ENCODE measurements at regions not wholly inside any gene's neighbourhood (a gene's known extent, or its start where the extent isn't known, plus 50 kb on each side); places are given as distances from the start of the nearest gene placed in this dataset.
"Not testable (repeated sequence)": the region's sequence is repeated elsewhere in the genome, so short reads cannot be mapped to it uniquely, and the experiment has no call there.

DNA sequence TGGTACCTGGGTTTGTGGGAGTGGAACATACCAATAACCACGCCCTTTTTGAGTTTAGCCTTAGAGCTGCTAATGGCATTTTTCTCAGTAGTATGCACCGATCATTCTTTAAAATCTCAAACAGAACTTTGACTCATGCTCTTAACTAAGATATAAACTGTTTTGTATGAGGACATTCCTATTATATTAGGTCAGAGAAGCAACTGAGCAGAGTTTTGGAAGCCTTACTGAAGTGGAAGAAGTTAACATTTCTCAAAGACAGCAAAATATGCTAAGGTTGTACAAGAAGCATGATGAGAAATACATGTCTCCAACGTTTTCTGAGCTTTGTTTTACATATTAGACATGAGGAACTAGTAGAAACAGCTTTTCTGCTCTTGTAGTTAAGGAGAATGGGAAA, 819.2 kb downstream of the FSCB start:
- DNase-seq (ENCODE audit: low read depth), result peak; percentile 85

DNA sequence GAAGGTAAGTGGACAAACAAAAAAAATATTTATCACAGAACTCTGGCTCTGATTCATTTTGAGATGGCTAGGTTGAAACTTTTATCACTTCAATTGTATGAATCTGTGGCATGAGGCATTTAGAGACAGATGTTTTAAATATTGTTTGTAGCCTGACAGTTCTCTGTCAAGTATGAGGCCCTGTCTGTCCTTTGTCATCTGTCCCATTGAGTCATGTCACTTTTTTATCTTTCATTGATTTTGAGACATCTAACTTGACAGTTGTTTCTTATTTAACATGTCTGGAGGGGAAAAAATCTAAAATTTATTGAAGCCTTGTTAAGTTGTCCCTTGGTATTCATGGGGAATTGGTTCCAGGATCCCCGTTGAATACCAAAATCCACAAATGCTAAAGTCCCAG, 829.5 kb downstream of the FSCB start:
- no peak for DNase-seq (ENCODE audit: low read depth)

DNA sequence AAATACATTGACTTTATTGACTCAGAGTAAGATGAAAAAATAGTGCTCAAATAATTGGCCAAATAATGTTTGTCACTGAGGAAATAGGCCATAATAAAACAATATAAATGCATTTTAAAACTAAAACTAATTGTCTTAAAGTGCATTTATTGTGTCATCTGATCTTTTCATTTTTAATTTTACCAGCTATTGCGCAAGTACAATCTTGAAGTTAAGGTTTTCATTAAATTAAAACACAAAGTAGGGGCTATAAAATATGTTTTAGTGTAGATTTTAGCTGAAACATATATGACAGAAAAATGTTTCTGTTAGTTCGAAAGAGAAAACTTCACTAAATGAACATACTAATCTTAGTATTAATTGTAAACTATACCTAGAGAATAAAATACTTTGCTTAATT, 832.8 kb downstream of the FSCB start:
- no peak for DNase-seq (ENCODE audit: low read depth)

DNA sequence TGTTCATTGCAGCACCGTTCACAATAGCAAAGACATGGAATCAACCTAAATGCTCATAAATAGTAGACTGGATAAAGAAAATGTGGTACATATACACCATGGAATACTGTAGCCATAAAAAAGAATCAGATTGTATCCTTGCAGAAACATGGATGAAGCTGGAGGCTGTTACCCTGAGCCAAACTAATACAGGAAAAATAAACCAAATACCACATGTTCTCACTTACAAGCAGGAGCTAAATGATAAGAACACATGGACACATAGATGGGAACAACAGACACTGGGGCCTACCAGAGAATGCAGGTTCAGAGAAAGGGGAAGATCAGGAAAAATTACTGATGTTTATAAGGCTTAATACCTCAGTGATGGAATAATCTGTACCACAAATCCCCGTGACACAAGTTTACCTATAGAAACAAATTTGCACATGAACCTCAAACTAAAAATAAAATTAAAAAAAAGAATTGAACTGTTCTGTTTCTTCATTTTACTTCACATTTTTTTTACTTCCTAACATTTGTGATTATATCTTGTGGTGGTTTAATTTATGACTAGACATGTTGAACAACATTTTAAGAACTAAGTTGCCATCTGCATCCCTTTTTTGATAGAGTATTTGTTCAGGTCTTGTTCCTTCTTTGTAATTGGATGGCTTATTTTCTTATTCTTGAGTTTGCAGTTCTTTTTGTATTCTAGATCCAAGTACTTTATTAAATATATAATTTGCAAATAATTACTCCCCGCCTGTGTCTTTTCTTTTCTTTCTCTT, 835.2 kb downstream of the FSCB start:
- DNase-seq (ENCODE audit: low read depth), result no peak

DNA sequence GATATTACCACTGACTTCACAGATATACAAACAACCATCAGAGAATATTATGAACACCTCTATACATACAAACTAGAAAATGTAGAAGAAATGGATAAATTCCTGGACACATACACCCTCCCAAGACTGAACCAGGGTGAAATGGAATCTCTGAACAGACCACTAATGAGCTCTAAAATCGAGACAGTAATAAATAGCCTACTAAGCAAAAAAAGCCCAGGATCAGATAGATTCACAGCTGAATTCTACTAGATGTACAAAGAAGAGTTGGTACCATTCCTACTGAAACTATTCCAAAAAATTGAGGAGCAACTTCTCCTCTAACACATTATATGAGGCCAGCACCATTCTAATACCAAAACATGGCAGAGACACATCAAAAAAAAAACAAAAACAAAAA, 837.7 kb downstream of the FSCB start:
- no peak for DNase-seq (ENCODE audit: low read depth)

GRCh38 chr14:43665570-43666267, 841.4 kb downstream of the FSCB start:
- no peak for DNase-seq (ENCODE audit: low read depth)

DNA sequence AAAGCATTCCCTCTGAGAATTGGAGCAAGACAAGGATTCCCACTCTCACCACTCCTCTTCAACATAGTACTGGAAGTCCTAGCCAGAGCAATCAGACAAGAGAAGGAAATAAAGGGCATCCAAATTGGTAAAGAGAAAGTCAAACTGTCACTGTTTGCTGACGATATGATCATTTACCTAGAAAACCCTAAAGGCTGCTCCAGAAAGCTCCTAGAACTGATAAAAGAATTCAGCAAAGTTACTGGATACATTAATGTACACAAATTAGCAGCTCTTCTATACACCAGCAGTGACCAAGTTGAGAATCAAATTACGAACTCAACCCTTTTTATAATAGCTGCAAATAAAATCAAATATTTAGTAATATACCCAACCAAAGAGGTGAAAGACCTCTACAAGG, 851.9 kb downstream of the FSCB start:
- not testable (repeated sequence) for DNase-seq (ENCODE audit: low read depth)

GRCh38 chr14:43651896-43652295, 855.2 kb downstream of the FSCB start:
- DNase-seq (ENCODE audit: low read depth), result no peak

DNA sequence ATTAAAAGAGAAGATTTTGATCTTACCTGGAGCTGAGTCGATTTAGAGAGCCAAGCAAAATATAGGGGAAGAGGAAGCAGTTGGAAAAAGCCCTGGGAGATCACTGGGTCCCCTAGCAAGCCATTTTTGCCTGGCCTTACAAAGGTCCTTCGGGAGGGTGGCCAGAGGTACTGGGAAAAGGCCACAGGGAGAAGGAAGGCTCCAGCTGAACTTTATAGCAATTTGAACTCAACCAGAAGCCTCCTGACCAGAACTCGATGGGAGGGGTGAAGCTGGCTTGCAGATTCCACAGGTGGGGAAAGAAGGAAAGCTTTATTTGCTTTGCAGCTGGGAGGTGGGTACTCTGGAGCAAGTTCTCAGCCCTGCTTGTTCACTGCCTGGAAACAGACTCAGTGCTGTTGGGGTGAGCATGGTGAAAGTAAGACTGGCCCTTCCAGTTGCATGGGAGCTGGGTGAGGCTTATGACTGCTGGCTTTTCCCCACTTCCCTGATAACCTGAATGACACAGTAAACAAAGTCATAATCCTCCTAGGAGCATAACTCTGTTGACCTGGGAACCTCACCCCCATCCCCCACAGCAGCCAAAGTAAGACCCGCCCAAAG, 855.8 kb downstream of the FSCB start:
- DNase-seq (ENCODE audit: low read depth), result no peak

DNA sequence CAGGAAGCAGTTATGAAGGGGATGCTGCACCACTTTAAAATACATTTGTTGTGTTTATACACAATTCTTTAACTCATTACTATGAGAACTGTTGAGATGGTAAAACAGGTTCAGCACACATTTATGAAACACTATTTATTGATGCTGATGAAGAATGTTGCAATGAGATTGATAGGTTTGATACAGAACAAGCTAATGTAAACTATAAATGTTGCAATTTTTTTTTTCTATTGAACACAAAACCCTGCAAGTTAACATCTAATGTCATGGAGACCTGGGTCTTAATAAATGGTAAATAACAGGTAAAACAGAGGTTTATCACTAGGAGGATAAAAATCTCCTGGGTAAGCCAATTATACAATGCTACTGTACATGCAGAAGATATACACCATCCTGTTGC, 857.6 kb downstream of the FSCB start:
- no peak for DNase-seq (ENCODE audit: low read depth)

DNA sequence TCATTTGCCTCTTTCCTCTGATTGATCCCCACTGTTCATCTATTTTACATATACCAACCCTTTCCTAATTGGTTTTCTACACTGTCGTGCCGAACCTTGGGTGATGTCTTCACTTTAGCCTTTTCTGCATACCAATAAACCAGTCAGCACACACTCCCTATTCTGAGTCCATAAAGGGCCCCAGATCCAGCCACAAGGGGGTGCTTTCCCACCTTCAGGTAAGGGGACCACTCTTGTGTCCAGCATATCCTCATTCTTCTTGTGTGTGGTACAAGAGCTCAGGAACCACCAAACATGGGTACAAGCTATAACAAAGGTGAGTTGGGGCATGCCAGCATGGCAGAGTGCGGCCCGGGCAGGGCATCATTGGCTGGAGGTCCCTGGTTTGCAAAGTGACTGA, 859.8 kb downstream of the FSCB start:
- DNase-seq (ENCODE audit: low read depth), result no peak

DNA sequence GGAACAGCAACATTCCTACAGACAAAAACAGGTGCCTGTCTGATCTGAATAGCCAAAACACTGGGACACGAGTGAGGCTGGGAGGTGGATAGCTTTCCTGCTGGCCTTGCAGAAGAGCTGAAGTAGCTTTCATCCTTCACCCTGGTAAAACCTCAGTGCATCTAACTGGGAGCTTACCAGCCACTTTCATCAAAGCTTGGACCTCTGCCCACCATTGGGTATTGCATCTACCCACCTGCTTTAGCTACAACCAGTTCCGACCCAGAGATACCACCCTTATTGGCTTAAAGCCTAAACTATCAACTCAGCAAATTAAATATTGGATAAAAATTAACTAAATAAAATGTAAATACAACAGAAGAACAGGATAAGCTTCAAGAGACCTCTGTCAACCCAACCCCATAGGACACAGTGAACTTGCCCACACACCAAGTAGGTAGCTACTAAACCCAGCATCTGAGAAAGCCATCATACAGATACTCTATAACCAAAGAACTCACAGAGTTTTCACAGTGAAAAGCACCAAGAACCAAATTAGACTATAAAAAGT, 866.3 kb downstream of the FSCB start:
- DNase-seq (ENCODE audit: low read depth), result no peak

DNA sequence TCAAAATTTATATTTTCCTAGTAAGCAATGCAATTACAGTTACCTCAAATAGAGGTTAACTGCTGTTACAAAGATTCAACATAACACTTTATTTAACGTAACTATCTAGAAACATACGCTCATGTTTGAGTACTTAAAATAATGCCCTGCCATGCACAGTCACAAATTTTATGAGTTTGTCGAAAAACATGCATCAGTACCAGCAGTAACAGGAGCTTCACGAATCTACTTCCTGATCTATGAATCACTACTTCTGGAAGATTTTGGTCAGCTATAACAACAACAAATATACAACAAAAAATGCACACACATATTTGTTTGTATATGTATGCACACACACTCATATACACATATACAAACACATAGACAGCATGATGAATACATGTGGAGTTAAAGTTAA, 881.8 kb downstream of the FSCB start:
- DNase-seq (ENCODE audit: low read depth), result peak; percentile 1

GRCh38 chr14:43621282-43621681, 885.8 kb downstream of the FSCB start:
- DNase-seq (ENCODE audit: low read depth), result no peak

- no peak for DNase-seq (ENCODE audit: low read depth)
Observed at GRCh38 chr14:43595096-43595772, 911.8 kb downstream of the FSCB start.

- no peak for DNase-seq (ENCODE audit: low read depth)
Observed at GRCh38 chr14:43591776-43592175, 915.3 kb downstream of the FSCB start.

DNA sequence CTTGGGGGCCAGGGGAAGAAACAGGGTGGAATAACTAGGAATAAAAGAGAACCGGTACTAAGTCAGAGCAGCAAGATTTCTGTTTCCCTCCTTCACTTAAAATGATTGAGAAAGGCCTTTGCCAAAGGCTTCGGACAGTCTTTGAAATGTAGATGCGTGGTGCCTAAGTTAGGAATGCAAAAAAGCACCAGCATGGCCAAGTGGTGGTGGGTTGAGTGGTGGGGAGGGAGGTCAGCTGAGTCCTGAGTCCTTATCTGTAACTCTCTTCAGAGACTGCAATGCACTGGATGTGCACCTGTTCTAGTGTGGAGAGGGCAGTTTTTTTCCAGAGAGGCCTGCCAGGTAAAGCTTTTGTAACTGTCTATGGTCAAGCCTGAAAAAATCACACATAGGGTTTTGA, 919.9 kb downstream of the FSCB start:
- no peak for DNase-seq (ENCODE audit: low read depth)

DNA sequence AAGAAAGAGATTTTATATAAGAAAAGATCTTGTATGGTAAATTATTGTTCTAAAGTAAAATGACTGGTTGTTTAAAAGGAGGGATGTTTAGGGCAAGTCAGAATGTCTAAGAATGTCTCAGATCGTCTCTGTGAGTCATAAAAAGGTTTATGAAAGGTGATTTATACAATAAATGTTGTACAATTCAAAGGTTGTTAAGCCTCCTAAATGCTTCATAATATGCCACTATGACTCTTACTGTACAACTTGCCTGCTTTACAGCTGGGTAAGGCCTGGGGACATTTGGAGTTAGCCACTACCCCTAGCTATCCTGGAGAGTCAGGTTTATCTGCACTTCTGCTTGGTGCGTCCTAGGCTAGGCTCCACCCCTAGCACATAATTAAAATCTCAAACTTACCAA, 927.4 kb downstream of the FSCB start:
- DNase-seq (ENCODE audit: low read depth), result no peak

- DNase-seq (ENCODE audit: low read depth), result no peak
Observed at GRCh38 chr14:43568022-43568421, 939.1 kb downstream of the FSCB start.

DNA sequence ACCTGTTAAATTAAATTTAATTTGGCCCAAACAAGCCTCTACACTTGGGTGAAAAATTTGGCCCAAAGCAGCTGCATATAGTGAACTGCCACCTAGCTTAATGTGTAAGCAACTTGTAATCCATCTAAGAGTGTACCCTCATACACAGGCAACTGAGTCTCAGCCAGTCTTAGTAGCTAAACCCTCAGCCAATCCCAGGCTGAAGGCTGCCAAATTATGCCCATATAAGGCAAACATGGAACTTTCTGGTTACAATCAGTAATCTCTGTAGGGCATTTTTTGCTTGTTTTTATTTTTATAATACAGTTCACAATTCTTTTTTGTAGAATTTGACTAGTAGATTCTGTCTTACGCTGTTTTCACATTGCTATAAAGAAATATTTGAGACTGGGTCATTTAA, 958.7 kb downstream of the FSCB start:
- DNase-seq (ENCODE audit: low read depth), result no peak

DNA sequence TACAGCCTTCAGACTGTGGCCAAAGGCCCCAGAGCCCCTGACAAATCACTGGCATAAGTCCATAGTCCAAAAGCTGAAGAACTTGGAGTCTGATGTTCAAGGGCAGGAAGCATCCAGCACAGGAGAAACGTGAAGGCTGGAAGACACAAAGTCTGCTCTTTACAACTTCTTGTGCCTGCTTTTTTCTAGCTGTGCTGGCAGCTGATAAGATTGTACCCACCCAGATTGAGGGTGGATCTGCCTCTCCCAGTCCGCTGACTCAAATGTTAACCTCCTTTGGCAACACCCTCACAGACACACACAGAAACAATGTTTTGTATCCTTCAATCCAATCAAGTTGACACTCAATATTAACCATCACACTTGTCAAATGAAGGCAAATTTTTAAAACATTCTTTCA, 959.5 kb downstream of the FSCB start:
- not testable (repeated sequence) for DNase-seq (ENCODE audit: low read depth)

DNA sequence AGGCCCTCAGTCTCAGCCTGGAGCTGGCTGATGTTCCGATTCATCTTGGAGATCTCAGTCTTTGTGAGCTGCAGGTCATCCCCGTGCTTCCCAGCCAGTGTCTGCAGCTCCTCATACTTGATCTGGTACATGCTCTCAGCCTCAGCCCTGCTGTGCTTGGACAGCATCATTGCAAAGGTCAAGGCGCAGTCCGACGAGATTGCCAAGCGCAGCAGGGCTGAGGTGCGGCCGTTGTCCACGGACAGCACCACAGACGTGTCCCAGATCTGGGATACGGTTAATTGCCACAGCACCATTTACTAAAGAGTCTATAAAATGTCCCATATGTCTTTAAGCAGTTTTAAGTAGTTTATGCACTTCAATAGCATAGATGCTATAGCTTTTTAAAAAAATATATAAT, 965.7 kb downstream of the FSCB start:
- no peak for DNase-seq (ENCODE audit: low read depth)

GRCh38 chr14:43540948-43541347, 966.1 kb downstream of the FSCB start:
- no peak for DNase-seq (ENCODE audit: low read depth)
